22Rv1 (cell line): ENCODE measurements at regions not wholly inside any gene's neighbourhood (a gene's known extent, or its start where the extent isn't known, plus 50 kb on each side); places are given as distances from the start of the nearest gene placed in this dataset.

Experiments
- H3K27ac ChIP-seq: fragments of 450-650 bp; 2 replicates; pipeline ENCODE4 v1.5.1; 2017
- ZFX ChIP-seq: fragments of 450-650 bp; IDR thresholded peaks from 2 replicates; pipeline ENCODE4 v1.6.1; 2017; ENCODE audit warnings: antibody characterized with exemption, borderline replicate concordance
- TF ChIP-seq, protein P1 (sequence below): fragments of 450-650 bp; IDR thresholded peaks from 2 replicates; pipeline ENCODE4 v1.5.1; 2017; ENCODE audit warnings: mild to moderate bottlenecking

GRCh38 chr19:28820289-28820688 lies 392.7 kb downstream of the UQCRFS1 start:
- no peak overlapping the region for H3K27ac ChIP-seq
- no peak for TF ChIP-seq ZFX
- TF ChIP-seq, protein P1, sequence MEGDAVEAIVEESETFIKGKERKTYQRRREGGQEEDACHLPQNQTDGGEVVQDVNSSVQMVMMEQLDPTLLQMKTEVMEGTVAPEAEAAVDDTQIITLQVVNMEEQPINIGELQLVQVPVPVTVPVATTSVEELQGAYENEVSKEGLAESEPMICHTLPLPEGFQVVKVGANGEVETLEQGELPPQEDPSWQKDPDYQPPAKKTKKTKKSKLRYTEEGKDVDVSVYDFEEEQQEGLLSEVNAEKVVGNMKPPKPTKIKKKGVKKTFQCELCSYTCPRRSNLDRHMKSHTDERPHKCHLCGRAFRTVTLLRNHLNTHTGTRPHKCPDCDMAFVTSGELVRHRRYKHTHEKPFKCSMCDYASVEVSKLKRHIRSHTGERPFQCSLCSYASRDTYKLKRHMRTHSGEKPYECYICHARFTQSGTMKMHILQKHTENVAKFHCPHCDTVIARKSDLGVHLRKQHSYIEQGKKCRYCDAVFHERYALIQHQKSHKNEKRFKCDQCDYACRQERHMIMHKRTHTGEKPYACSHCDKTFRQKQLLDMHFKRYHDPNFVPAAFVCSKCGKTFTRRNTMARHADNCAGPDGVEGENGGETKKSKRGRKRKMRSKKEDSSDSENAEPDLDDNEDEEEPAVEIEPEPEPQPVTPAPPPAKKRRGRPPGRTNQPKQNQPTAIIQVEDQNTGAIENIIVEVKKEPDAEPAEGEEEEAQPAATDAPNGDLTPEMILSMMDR, result no peak

DNA sequence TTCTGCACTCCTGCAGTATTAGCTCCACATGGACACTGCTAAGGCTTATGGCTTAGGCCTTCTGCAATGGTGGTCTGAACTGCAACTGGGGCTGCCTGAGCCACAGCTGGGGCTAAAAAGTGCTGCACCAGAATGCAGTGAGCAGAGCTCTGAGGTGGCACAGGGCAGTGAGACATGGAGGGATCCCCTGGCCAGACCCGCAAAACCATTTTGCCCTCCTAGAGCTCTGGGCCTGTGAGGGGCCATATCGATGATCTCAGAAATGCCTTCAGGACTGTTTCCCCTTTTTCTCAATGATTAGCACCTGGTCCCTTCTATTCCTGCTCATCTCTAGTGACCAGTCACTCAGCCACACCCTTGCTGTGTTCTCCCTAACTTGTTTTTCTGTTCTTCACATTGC lies 397.7 kb downstream of the UQCRFS1 start:
- TF ChIP-seq, protein P1, result no peak
- TF ChIP-seq ZFX, result no peak

GRCh38 chr19:28794301-28794700 lies 418.6 kb downstream of the UQCRFS1 start:
- TF ChIP-seq, protein P1, result no peak
- no peak for TF ChIP-seq ZFX
- H3K27ac ChIP-seq, result no peak overlapping the region

More for the DNA sequence above, 397.7 kb downstream of the UQCRFS1 start:
- no peak overlapping the region for H3K27ac ChIP-seq

GRCh38 chr19:28793391-28794168 lies 419.4 kb downstream of the UQCRFS1 start:
- no peak overlapping the region for H3K27ac ChIP-seq
- no peak for TF ChIP-seq ZFX
- TF ChIP-seq, protein P1, result no peak

- TF ChIP-seq, protein P1, result no peak
- no peak for TF ChIP-seq ZFX
- H3K27ac ChIP-seq, result no peak overlapping the region
These were observed 427.0 kb downstream of the UQCRFS1 start for GRCh38 chr19:28785971-28786370.

GRCh38 chr19:28764066-28764465 lies 448.9 kb downstream of the UQCRFS1 start:
- no peak overlapping the region for H3K27ac ChIP-seq
- TF ChIP-seq ZFX, result no peak
- TF ChIP-seq, protein P1, result no peak

DNA sequence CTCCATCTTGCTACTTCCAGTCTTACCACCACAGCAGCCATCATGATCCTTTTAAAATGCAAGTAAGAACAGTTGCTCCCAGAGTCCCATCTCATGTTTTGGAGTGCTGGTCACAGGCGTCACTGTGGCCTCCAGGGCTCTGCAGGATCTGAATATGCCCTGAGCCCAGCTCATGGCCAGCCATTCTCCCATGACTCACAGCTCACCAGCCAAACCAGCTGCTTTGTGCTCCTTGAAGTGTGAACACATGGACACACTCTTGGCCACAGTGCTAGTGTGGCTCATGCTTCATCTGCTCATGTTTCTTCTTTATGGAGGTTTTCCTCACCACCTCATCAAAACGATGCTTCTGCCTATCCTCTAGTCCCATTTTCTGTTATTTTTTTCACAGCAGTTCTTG lies 466.5 kb downstream of the UQCRFS1 start:
- TF ChIP-seq, protein P1, result no peak
- TF ChIP-seq ZFX, result no peak

More for the DNA sequence above, 466.5 kb downstream of the UQCRFS1 start:
- no peak overlapping the region for H3K27ac ChIP-seq
